ENCODE measurements at regions not wholly inside any gene's neighbourhood (a gene's known extent, or its start where the extent isn't known, plus 50 kb on each side); places are given as distances from the start of the nearest gene placed in this dataset.

DNA sequence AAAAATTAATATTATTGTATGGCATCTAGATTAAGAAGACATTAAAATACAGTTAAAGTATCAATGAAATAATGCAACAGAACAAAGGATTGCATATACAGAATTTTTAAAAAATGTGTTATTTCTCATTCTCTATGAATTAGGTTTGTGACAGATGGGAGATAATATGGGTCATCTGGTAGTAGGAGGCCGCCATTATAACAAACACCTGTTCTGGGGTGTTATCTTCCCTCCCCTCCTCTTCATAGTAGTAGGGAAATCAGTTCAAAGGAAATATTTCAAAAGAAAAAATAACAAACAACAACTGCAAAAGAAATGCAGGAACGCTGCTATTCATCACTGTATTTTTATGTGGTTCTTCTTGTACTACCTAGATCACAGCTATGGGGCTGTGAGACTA is 187.0 kb upstream of the ATP2B1 start:
- no peak for TF ChIP-seq RFX5 (IDR thresholded peaks at IDR 0.05; ENCODE audit: low read depth, low read length)
- TF ChIP-seq, protein P1, sequence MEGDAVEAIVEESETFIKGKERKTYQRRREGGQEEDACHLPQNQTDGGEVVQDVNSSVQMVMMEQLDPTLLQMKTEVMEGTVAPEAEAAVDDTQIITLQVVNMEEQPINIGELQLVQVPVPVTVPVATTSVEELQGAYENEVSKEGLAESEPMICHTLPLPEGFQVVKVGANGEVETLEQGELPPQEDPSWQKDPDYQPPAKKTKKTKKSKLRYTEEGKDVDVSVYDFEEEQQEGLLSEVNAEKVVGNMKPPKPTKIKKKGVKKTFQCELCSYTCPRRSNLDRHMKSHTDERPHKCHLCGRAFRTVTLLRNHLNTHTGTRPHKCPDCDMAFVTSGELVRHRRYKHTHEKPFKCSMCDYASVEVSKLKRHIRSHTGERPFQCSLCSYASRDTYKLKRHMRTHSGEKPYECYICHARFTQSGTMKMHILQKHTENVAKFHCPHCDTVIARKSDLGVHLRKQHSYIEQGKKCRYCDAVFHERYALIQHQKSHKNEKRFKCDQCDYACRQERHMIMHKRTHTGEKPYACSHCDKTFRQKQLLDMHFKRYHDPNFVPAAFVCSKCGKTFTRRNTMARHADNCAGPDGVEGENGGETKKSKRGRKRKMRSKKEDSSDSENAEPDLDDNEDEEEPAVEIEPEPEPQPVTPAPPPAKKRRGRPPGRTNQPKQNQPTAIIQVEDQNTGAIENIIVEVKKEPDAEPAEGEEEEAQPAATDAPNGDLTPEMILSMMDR (IDR thresholded peaks at IDR 0.05 in 2 of 3, conservative IDR thresholded peaks at IDR 0.05 in 1 of 3; ENCODE audit: control insufficient read depth in 2 of 3, extremely low read depth in 1 of 3, insufficient read depth in 1 of 3, low read depth in 3 of 3, low read length in 3 of 3) = no peak
- TF ChIP-seq SMC3 (IDR thresholded peaks at IDR 0.05; ENCODE audit: borderline replicate concordance, low read length) = no peak
- no peak for TF ChIP-seq HDAC2 (IDR thresholded peaks at IDR 0.05)
- TF ChIP-seq SUZ12 (IDR thresholded peaks at IDR 0.05; ENCODE audit: unreplicated experiment) = no peak
- TF ChIP-seq POLR2A (IDR thresholded peaks at IDR 0.05; ENCODE audit: low read depth, low read length) = no peak
- TF ChIP-seq SP1 (IDR thresholded peaks at IDR 0.05; ENCODE audit: low read depth, low read length) = no peak
- TF ChIP-seq HDGF (IDR thresholded peaks at IDR 0.05) = no peak
- TF ChIP-seq RUNX3 (IDR thresholded peaks at IDR 0.05; ENCODE audit: low read length) = no peak
- TF ChIP-seq, protein P2, sequence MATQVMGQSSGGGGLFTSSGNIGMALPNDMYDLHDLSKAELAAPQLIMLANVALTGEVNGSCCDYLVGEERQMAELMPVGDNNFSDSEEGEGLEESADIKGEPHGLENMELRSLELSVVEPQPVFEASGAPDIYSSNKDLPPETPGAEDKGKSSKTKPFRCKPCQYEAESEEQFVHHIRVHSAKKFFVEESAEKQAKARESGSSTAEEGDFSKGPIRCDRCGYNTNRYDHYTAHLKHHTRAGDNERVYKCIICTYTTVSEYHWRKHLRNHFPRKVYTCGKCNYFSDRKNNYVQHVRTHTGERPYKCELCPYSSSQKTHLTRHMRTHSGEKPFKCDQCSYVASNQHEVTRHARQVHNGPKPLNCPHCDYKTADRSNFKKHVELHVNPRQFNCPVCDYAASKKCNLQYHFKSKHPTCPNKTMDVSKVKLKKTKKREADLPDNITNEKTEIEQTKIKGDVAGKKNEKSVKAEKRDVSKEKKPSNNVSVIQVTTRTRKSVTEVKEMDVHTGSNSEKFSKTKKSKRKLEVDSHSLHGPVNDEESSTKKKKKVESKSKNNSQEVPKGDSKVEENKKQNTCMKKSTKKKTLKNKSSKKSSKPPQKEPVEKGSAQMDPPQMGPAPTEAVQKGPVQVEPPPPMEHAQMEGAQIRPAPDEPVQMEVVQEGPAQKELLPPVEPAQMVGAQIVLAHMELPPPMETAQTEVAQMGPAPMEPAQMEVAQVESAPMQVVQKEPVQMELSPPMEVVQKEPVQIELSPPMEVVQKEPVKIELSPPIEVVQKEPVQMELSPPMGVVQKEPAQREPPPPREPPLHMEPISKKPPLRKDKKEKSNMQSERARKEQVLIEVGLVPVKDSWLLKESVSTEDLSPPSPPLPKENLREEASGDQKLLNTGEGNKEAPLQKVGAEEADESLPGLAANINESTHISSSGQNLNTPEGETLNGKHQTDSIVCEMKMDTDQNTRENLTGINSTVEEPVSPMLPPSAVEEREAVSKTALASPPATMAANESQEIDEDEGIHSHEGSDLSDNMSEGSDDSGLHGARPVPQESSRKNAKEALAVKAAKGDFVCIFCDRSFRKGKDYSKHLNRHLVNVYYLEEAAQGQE (IDR thresholded peaks at IDR 0.05; ENCODE audit: low read depth, low read length) = no peak
- no peak for TF ChIP-seq SRF (IDR thresholded peaks at IDR 0.05; ENCODE audit: low read depth in 2 of 2, low read length in 2 of 2)

All from GM12878 (cell line).